GM12878 (cell line): ENCODE measurements at regions not wholly inside any gene's neighbourhood (a gene's known extent, or its start where the extent isn't known, plus 50 kb on each side); places are given as distances from the start of the nearest gene placed in this dataset.

Experiments
- ATAC-seq: fragments of 200-7000 bp; cut with Tn5 transposase; 3 replicates; pipeline ENCODE4 v1.9.1; 2020; ENCODE audit warnings: mild to moderate bottlenecking, moderate library complexity
- BruUV-seq: library from RNA; stranded (reverse); fragments of 400-500 nt; replicated peaks from 2 replicates; lab custom pipeline; 2021; lab: Mats Ljungman, UMichigan
- CTCF ChIA-PET: fragments of 300-600 bp; sonication (Branson Sonifier 250); formaldehyde crosslinking; extraction: SDS; loops from one replicate; lab custom pipeline; 2021; ENCODE audit warnings: inconsistent platforms; lab: Yijun Ruan, JAX
- POLR2A ChIA-PET: fragments of 350-600 bp; formaldehyde crosslinking; extraction: SDS; loops from one replicate; lab custom pipeline; 2021; ENCODE audit warnings: inconsistent platforms; lab: Charles Lee
- RAD21 ChIA-PET: fragments of 300-600 bp; sonication (Branson Sonifier 250); formaldehyde crosslinking; loops from one replicate; lab custom pipeline; 2023; ENCODE audit warnings: antibody characterized with exemption; ENCODE audit not compliant: unreplicated experiment; lab: Charles Lee
- SMC1A ChIA-PET: fragments of 300-600 bp; sonication (Branson Sonifier 250); formaldehyde crosslinking; loops from one replicate; lab custom pipeline; 2023; ENCODE audit not compliant: unreplicated experiment, uncharacterized antibody; lab: Charles Lee
- DNase-seq: peaks from one replicate; pipeline ENCODE4 v3.0.0-alpha.2; 2011; ENCODE audit warnings: low read depth, low spot score
- FAIRE-seq: peaks from 3 replicates; lab custom pipeline; 2011; peaks lifted over from hg19 to GRCh38; lab: Jason Lieb, UNC
- H2AFZ ChIP-seq: 2 replicates; pipeline ENCODE4 v1.6.0; 2011; ENCODE audit warnings: low read depth, low read length, control low read depth; ENCODE audit not compliant: control insufficient read depth
- H3K27ac ChIP-seq: 2 replicates; pipeline ENCODE4 v1.5.1; 2011; ENCODE audit warnings: control low read depth; ENCODE audit not compliant: control insufficient read depth, insufficient read depth
- H3K27me3 ChIP-seq, 2 experiments: replicated peaks in 1 of 2; 2 replicates each; pipeline versions ENCODE4 v1.6.0 to v1.6.1; 2011; ENCODE audit warnings: low read length in 1 of 2; ENCODE audit not compliant: control insufficient read depth in 2 of 2, insufficient read depth in 2 of 2
- H3K36me3 ChIP-seq, 2 experiments: 2 replicates each; pipeline ENCODE4 v1.5.1; 2011; ENCODE audit warnings: low read length in 1 of 2; ENCODE audit not compliant: control insufficient read depth in 2 of 2, insufficient read depth in 2 of 2
- H3K4me1 ChIP-seq: 2 replicates; pipeline ENCODE4 v1.6.1; 2011; ENCODE audit warnings: mild to moderate bottlenecking, low read length, moderate library complexity, mixed read lengths; ENCODE audit not compliant: control insufficient read depth, insufficient read depth
- H3K4me2 ChIP-seq: 2 replicates; pipeline ENCODE4 v1.6.0; 2011; ENCODE audit warnings: control low read depth; ENCODE audit not compliant: control insufficient read depth, insufficient read depth
- H3K4me3 ChIP-seq: fragments of 200-600 bp; sonication (generic); 2 replicates; pipeline ENCODE4 v1.5.1; 2016
- H3K79me2 ChIP-seq: 2 replicates; pipeline ENCODE4 v1.6.0; 2011; ENCODE audit warnings: low read length; ENCODE audit not compliant: control insufficient read depth, insufficient read depth
- H3K9ac ChIP-seq: 2 replicates; pipeline ENCODE4 v1.8.0; 2011; ENCODE audit warnings: low read length, control low read depth, mixed read lengths; ENCODE audit not compliant: control insufficient read depth, insufficient read depth
- H3K9me3 ChIP-seq: replicated peaks from 3 replicates; pipeline ENCODE4 v1.5.1; 2011; ENCODE audit warnings: mild to moderate bottlenecking, low read length; ENCODE audit not compliant: control insufficient read depth, insufficient read depth
- H4K20me1 ChIP-seq: 2 replicates; pipeline ENCODE4 v1.6.0; 2011; ENCODE audit not compliant: control insufficient read depth, insufficient read depth
- ASH2L ChIP-seq: fragments of 300-600, 200-600 bp; sonication (generic); IDR thresholded peaks from 2 replicates; pipeline ENCODE4 v1.6.1; 2017; ENCODE audit warnings: low read depth, mild to moderate bottlenecking, borderline replicate concordance
- E2F8 ChIP-seq: fragments of 450-650 bp; IDR thresholded peaks from 2 replicates; pipeline ENCODE4 v1.6.1; 2018; ENCODE audit warnings: mild to moderate bottlenecking, low read depth, moderate library complexity; ENCODE audit not compliant: partially characterized antibody
- GATAD2B ChIP-seq: fragments of 450-650 bp; conservative IDR thresholded peaks from 2 replicates; pipeline ENCODE4 v1.6.1; 2017; ENCODE audit warnings: low read depth, mild to moderate bottlenecking, moderate library complexity
- KDM1A ChIP-seq: fragments of 200-600 bp; sonication (generic); IDR thresholded peaks from 2 replicates; pipeline ENCODE4 v1.6.1; 2016; ENCODE audit warnings: borderline replicate concordance
- MEF2A ChIP-seq: IDR thresholded peaks from 2 replicates; pipeline ENCODE4 v1.6.1; 2011; ENCODE audit warnings: low read depth, mild to moderate bottlenecking, low read length, moderate library complexity; ENCODE audit not compliant: insufficient read depth
- MEF2B ChIP-seq: fragments of 450-650 bp; IDR thresholded peaks from 2 replicates; pipeline ENCODE4 v1.6.1; 2018; ENCODE audit warnings: mild to moderate bottlenecking, moderate library complexity; ENCODE audit not compliant: partially characterized antibody, poor library complexity, severe bottlenecking
- NFXL1 ChIP-seq: fragments of 450-650 bp; IDR thresholded peaks from 2 replicates; pipeline ENCODE4 v1.6.1; 2017; ENCODE audit warnings: antibody characterized with exemption, mild to moderate bottlenecking, borderline replicate concordance
- RAD21 ChIP-seq: IDR thresholded peaks from 2 replicates; pipeline ENCODE4 v1.6.1; 2011; ENCODE audit warnings: mild to moderate bottlenecking, low read depth, low read length, moderate library complexity; ENCODE audit not compliant: insufficient read depth
- SIX5 ChIP-seq: IDR thresholded peaks from 2 replicates; pipeline ENCODE4 v1.6.1; 2011; ENCODE audit warnings: mild to moderate bottlenecking, low read depth, low read length, moderate library complexity; ENCODE audit not compliant: severe bottlenecking
- STAT1 ChIP-seq: fragments of 450-650 bp; conservative IDR thresholded peaks from 2 replicates; pipeline ENCODE4 v1.6.1; 2014; ENCODE audit warnings: antibody characterized with exemption, mild to moderate bottlenecking
- TCF12 ChIP-seq: IDR thresholded peaks from 2 replicates; pipeline ENCODE4 v1.6.1; 2011; ENCODE audit warnings: low read depth, mild to moderate bottlenecking, low read length
- WGBS: methylation state at CpG from one replicate; pipeline ENCODE4 v1.1.6; 2016; ENCODE audit warnings: low lambda C conversion rate; ENCODE audit not compliant: insufficient replicate concordance, insufficient coverage; ENCODE audit errors: missing lambda C conversion rate; 5-methylcytosine and 5-hydroxymethylcytosine counted together
- in situ Hi-C: fragments of 300-500 bp; cut with MboI; formaldehyde crosslinking; loops from 9 replicates; pipeline ENCODE4 v1.14.3; 2018; ENCODE audit warnings: mixed read lengths
- intact Hi-C: fragments of 100-400 bp; cut with micrococcal nuclease; formaldehyde crosslinking; loops from one replicate; pipeline ENCODE4 v1.14.2; 2022; ENCODE audit not compliant: unreplicated experiment

- TF ChIP-seq E2F8 (no peak), SIX5 (no peak), RAD21 (no peak)
Observed at GRCh38 chr6:126093108-126093507, 106.8 kb downstream of the TRMT11 start (continued).

GRCh38 chr6:126094411-126094810 lies 108.1 kb downstream of the TRMT11 start:
- intact Hi-C loops, result no loop called here
- POLR2A ChIA-PET, result no interaction called here
- no peak for ATAC-seq

More at GRCh38 chr6:126094411-126094810, 108.1 kb downstream of the TRMT11 start:
- Histone ChIP-seq H2AFZ (no peak overlapping the region), H4K20me1 (no peaks in the 10 kb centered on the region), H3K4me1 (no peaks in the 10 kb centered on the region), H3K27me3 (no peaks in the 10 kb centered on the region), H3K36me3 (no peaks in the 10 kb centered on the region), H3K9ac (no peak overlapping the region), H3K9me3 (no peaks in the 10 kb centered on the region), H3K27ac (no peak overlapping the region), H3K4me3 (no peak overlapping the region), H3K4me2 (no peak overlapping the region), H3K79me2 (no peaks in the 10 kb centered on the region)
- 96% methylated on average over 4 of the region's 4 CpGs for WGBS
- in situ Hi-C loops, result no loop called here
- CTCF ChIA-PET, result interaction anchor here (1.1 to 1.8 kb wide), 2 partner anchors 12 to 79 kb away, joined by 3 to 5 read pairs; no protein-coding TSS in a partner anchor
- no peak for DNase-seq
- RAD21 ChIA-PET, result no interaction called here
- no peak for FAIRE-seq
- no peak for TF ChIP-seq MEF2A
- no peak for TF ChIP-seq E2F8
- TF ChIP-seq NFXL1, result no peak
- no peak for TF ChIP-seq GATAD2B
- no peak for TF ChIP-seq ASH2L
- TF ChIP-seq TCF12, result no peak
- no peak for TF ChIP-seq STAT1
- TF ChIP-seq SIX5, result no peak
- no peak for TF ChIP-seq KDM1A
- TF ChIP-seq MEF2B, result no peak
- no TSS peak for BruUV-seq
- SMC1A ChIA-PET, result interaction anchor here (2.0 kb wide), 1 partner anchor 10 kb away, joined by 9 read pairs; no protein-coding TSS in a partner anchor
